ENCODE measurements at regions not wholly inside any gene's neighbourhood (a gene's known extent, or its start where the extent isn't known, plus 50 kb on each side); places are given as distances from the start of the nearest gene placed in this dataset.

- no peak for TF ChIP-seq CTCF (conservative IDR thresholded peaks at IDR 0.05; ENCODE audit: low read length)
- no peak for TF ChIP-seq EZH2phosphoT487 (IDR thresholded peaks at IDR 0.05; ENCODE audit: borderline replicate concordance, low read depth, low read length)
These were observed 527.0 kb downstream of the TNS1 start for GRCh38 chr2:217475791-217476190.
